Liver (tissue), 8 donors: ENCODE measurements at regions not wholly inside any gene's neighbourhood (a gene's known extent, or its start where the extent isn't known, plus 50 kb on each side); places are given as distances from the start of the nearest gene placed in this dataset.

Experiments used
- DNase-seq: peaks from one replicate; pipeline ENCODE4 v3.0.0-alpha.2; 2017; ENCODE audit warnings: low spot score
- H3K27ac ChIP-seq, 2 donors: one replicate each; pipeline ENCODE4 v1.7.0; 2013; ENCODE audit warnings: inconsistent platforms in 2 of 2, low read length in 2 of 2, control low read depth in 1 of 2, low read depth in 1 of 2, mild to moderate bottlenecking in 1 of 2
- H3K27me3 ChIP-seq, 4 donors: one replicate each; pipeline versions ENCODE4 v1.6.1 to v1.7.0; 2013; ENCODE audit warnings: low read length in 3 of 4, inconsistent platforms in 1 of 4, mild to moderate bottlenecking in 1 of 4, moderate library complexity in 1 of 4; ENCODE audit not compliant: control insufficient read depth in 4 of 4, insufficient read depth in 4 of 4
- H3K36me3 ChIP-seq, 4 donors: one replicate each; pipeline versions ENCODE4 v1.6.1 to v1.7.0; 2013; ENCODE audit warnings: low read length in 3 of 4, mild to moderate bottlenecking in 3 of 4, low read depth in 1 of 4, moderate library complexity in 1 of 4; ENCODE audit not compliant: control insufficient read depth in 4 of 4, insufficient read depth in 3 of 4
- H3K4me1 ChIP-seq, 4 donors: one replicate each; pipeline versions ENCODE4 v1.6.1 to v1.7.0; 2013; ENCODE audit warnings: low read length in 3 of 4, mild to moderate bottlenecking in 3 of 4, moderate library complexity in 1 of 4; ENCODE audit not compliant: control insufficient read depth in 4 of 4, insufficient read depth in 4 of 4
- H3K4me3 ChIP-seq, 3 donors: one replicate each; pipeline versions ENCODE4 v1.6.1 to v1.7.0; 2013; ENCODE audit warnings: low read length in 3 of 3, control low read depth in 1 of 3, low read depth in 1 of 3, mild to moderate bottlenecking in 1 of 3
- H3K9ac ChIP-seq, 2 donors: one replicate each; pipeline ENCODE4 v1.7.0; 2013; ENCODE audit warnings: low read length in 2 of 2, mild to moderate bottlenecking in 2 of 2, moderate library complexity in 2 of 2, control low read depth in 1 of 2, low read depth in 1 of 2
- H3K9me3 ChIP-seq, 4 donors: one replicate each; pipeline versions ENCODE4 v1.6.1 to v1.7.0; 2013; ENCODE audit warnings: low read length in 3 of 4; ENCODE audit not compliant: control insufficient read depth in 4 of 4
- ATF3 ChIP-seq: IDR thresholded peaks from 2 replicates; pipeline ENCODE4 v1.6.1; 2016; ENCODE audit warnings: antibody characterized with exemption
- CTCF ChIP-seq: fragments of 150-350 bp; IDR thresholded peaks from 2 replicates; pipeline ENCODE4 v1.5.1; 2017; ENCODE audit warnings: improper control_type of control experiment, low read depth, low read length; ENCODE audit not compliant: missing input control
- EGR1 ChIP-seq, 2 donors: IDR thresholded peaks; 2 replicates each; pipeline ENCODE4 v1.6.1; 2016 to 2018; ENCODE audit warnings: antibody characterized with exemption in 2 of 2, low read depth in 2 of 2
- FOXA1 ChIP-seq: IDR thresholded peaks from 2 replicates; pipeline ENCODE4 v1.6.1; 2016; ENCODE audit warnings: antibody characterized with exemption
- FOXA2 ChIP-seq: IDR thresholded peaks from 2 replicates; pipeline ENCODE4 v1.6.1; 2016; ENCODE audit warnings: antibody characterized with exemption
- GABPA ChIP-seq, 2 donors: IDR thresholded peaks in 1 of 2; conservative IDR thresholded peaks in 1 of 2; 2 replicates each; pipeline ENCODE4 v1.6.1; 2016; ENCODE audit warnings: antibody characterized with exemption in 2 of 2, mild to moderate bottlenecking in 1 of 2, moderate library complexity in 1 of 2
- HNF4A ChIP-seq, 2 donors: conservative IDR thresholded peaks; 2 replicates each; pipeline ENCODE4 v1.6.1; 2016; ENCODE audit warnings: antibody characterized with exemption in 2 of 2, mild to moderate bottlenecking in 2 of 2
- HNF4G ChIP-seq: IDR thresholded peaks from 2 replicates; pipeline ENCODE4 v1.6.1; 2016; ENCODE audit warnings: antibody characterized with exemption
- JUND ChIP-seq, 2 donors: IDR thresholded peaks; 2 replicates each; pipeline ENCODE4 v1.6.1; 2016; ENCODE audit warnings: antibody characterized with exemption in 2 of 2
- MAX ChIP-seq: IDR thresholded peaks from 2 replicates; pipeline ENCODE4 v1.6.1; 2016; ENCODE audit warnings: antibody characterized with exemption
- NR2F2 ChIP-seq: IDR thresholded peaks from 2 replicates; pipeline ENCODE4 v1.6.1; 2016; ENCODE audit warnings: antibody characterized with exemption
- RAD21 ChIP-seq, 2 donors: IDR thresholded peaks; 2 replicates each; pipeline ENCODE4 v1.6.1; 2016; ENCODE audit warnings: antibody characterized with exemption in 2 of 2, mild to moderate bottlenecking in 2 of 2
- REST ChIP-seq: IDR thresholded peaks from 2 replicates; pipeline ENCODE4 v1.6.1; 2016; ENCODE audit warnings: antibody characterized with exemption, mild to moderate bottlenecking
- RXRA ChIP-seq, 2 donors: IDR thresholded peaks; 2 replicates each; pipeline ENCODE4 v1.6.1; 2017 to 2018; ENCODE audit warnings: antibody characterized with exemption in 2 of 2, mild to moderate bottlenecking in 1 of 2
- SP1 ChIP-seq: IDR thresholded peaks from 2 replicates; pipeline ENCODE4 v1.6.1; 2018; ENCODE audit warnings: antibody characterized with exemption, mild to moderate bottlenecking
- TAF1 ChIP-seq: conservative IDR thresholded peaks from 2 replicates; pipeline ENCODE4 v1.6.1; 2016; ENCODE audit warnings: antibody characterized with exemption, mild to moderate bottlenecking
- YY1 ChIP-seq: IDR thresholded peaks from 2 replicates; pipeline ENCODE4 v1.6.1; 2016; ENCODE audit warnings: antibody characterized with exemption, mild to moderate bottlenecking
- ZBTB33 ChIP-seq: IDR thresholded peaks from 2 replicates; pipeline ENCODE4 v1.6.1; 2016; ENCODE audit warnings: antibody characterized with exemption
- WGBS: extraction: QIAGEN DNeasy Blood & Tissue Kit; methylation state at CpG from one replicate; pipeline ENCODE4 v1.1.7; 2013; 5-methylcytosine and 5-hydroxymethylcytosine counted together
- donor health status: healthy.
- donor health status: healthy.
- donor health status: healthy.
- donor health status: healthy.
- donor health status: healthy.

- TF ChIP-seq HNF4A (conservative IDR thresholded peaks at IDR 0.05) (no peak), EGR1 (IDR thresholded peaks at IDR 0.05; ENCODE audit: low read depth in 2 of 2) (no peak), FOXA2 (no peak)
These were observed 427.9 kb upstream of the RASGRP1 start (continued) for GRCh38 chr15:38992506-38992905.

GRCh38 chr15:38992930-38993329 is 428.3 kb upstream of the RASGRP1 start:
- H3K4me3 ChIP-seq = no peak overlapping the region
- TF ChIP-seq YY1 (no peak), HNF4G (no peak), ATF3 (no peak), FOXA2 (no peak), ZBTB33 (no peak), CTCF (no peak)
- no peak for DNase-seq
- H3K27me3 ChIP-seq = peaks cover 0 to 8% (median 0%) of the 10 kb centered on the region in 4 donors
- peaks cover 0 to 5% (median 0%) of the 10 kb centered on the region in 4 donors for H3K4me1 ChIP-seq
- H3K9ac ChIP-seq = no peak overlapping the region
- H3K9me3 ChIP-seq = no peaks in the 10 kb centered on the region
- H3K27ac ChIP-seq = no peak overlapping the region
- H3K36me3 ChIP-seq = no peaks in the 10 kb centered on the region
- WGBS = 93% methylated on average over 2 of the region's 2 CpGs

GRCh38 chr15:38994310-38994709 is 429.7 kb upstream of the RASGRP1 start:
- H3K9me3 ChIP-seq = no peaks in the 10 kb centered on the region
- H3K4me1 ChIP-seq = peaks cover 0 to 5% (median 0%) of the 10 kb centered on the region in 4 donors
- H3K27ac ChIP-seq = no peak overlapping the region
- peaks cover 0 to 8% (median 0%) of the 10 kb centered on the region in 4 donors for H3K27me3 ChIP-seq
- no peak overlapping the region for H3K4me3 ChIP-seq
- DNase-seq = no peak
- TF ChIP-seq RXRA (IDR thresholded peaks at IDR 0.05) (no peak), HNF4G (no peak), SP1 (no peak), NR2F2 (no peak), MAX (no peak), CTCF (no peak), ATF3 (no peak), FOXA1 (no peak), REST (no peak), EGR1 (IDR thresholded peaks at IDR 0.05; ENCODE audit: low read depth in 2 of 2) (no peak), YY1 (no peak), GABPA (IDR thresholded peaks at IDR 0.05 in 1 of 2, conservative IDR thresholded peaks at IDR 0.05 in 1 of 2) (no peak), HNF4A (conservative IDR thresholded peaks at IDR 0.05) (no peak), FOXA2 (no peak), RAD21 (IDR thresholded peaks at IDR 0.05) (no peak), JUND (IDR thresholded peaks at IDR 0.05) (no peak), TAF1 (no peak), ZBTB33 (no peak)
- no peaks in the 10 kb centered on the region for H3K36me3 ChIP-seq
- WGBS = 38% methylated on average over 2 of the region's 2 CpGs
- no peak overlapping the region for H3K9ac ChIP-seq
